COR-L47 (cell line): ENCODE measurements at regions not wholly inside any gene's neighbourhood (a gene's known extent, or its start where the extent isn't known, plus 50 kb on each side); places are given as distances from the start of the nearest gene placed in this dataset.

ENCODE experiments used
- DNase-seq: peaks from one replicate; lab custom pipeline; 2025; lab: John Stamatoyannopoulos, UW

DNA sequence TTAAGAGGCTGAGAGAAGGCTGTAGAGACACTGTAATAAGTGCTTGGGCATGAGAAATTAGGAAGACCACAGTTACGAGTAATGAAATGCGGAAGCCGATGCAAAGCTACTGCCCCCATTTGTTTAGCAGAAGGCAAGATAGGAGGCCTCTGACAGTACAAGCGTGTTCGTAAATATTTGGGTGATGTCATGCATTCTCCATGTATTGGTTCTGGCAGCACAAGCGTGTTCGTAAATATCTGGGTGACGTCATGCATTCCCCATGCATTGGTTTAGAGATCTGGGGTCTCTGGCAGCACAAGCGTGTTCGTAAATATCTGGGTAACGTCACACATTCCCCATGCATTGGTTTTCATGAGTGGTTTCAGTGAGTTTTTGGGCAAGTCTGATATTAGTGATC is 661.5 kb upstream of the FRG1 start:
- DNase-seq: no peak

DNA sequence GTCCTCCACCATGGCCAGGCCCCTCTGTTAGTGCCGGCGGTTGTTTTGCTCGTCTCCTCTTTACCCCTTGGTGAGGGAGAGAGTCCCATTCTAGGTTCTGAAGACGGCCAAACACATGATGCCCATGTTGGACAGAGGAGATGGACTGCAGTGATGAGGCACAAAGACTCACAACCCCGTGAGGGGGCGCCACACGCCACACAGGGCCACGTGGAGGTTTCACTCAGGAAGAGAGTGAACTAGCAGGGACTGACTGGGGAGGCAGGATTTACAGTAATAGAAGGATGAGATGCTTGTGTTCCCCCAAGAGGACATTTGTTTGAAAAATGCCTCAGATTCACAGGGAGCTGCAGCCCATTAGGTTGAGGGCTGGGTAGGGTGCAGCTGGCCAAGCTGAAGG is 655.3 kb upstream of the FRG1 start:
- no peak for DNase-seq

DNA sequence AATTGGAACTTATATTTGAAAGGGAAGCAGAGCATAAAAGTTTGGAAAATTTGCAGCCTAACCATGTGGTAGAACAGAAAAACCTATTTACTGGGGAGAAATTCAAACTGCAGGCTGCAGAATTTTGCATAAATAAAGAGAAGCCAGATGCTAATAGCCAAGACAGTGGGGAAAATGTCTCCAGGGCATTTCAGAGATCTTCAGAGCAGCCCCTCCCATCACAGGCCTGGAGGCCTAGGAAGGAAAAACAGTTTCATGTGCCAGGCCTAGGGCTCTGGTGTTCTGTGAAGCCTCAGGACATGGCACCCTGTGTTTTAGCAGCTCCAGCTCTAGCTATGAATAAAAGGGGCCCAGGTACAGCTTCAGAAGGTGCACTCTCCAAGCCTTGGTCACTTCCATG is 648.7 kb upstream of the FRG1 start:
- no peak for DNase-seq

DNA sequence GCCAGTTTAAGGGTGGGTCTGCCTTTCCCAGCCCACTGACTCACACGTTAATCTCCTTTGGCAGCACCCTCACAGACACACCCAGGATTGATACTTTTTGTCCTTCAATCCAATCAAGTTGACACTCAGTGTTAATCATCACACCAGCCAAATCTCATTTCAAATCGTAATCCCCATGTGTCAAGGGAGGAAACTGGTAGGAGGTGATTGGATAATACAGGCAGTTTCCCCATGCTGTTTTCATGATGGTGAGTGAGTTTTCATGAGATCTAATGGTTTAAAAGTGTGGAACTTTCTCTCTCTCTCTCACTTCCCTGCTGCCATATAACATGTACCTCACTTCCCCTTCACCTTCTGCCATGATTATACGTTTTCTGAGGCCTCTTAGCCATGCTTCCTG is 647.2 kb upstream of the FRG1 start:
- no peak for DNase-seq

DNA sequence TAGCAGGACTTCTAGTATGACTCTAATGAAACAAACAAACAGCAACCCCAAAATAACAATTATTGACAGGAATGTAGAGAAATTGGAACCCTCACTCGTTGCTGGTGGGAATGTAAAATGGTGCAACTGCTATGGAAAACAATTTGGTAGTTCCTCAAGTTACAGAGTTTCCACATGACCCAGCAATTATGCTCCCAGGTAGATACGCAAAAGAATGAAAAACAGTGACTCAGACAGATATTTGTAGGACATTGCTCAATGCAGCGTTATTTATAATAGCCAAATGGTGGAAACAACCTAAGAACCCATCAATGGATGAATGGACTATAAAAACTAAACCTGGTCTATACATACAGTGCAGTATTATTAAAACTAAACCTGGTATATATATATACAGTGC is 646.1 kb upstream of the FRG1 start:
- DNase-seq: no peak

DNA sequence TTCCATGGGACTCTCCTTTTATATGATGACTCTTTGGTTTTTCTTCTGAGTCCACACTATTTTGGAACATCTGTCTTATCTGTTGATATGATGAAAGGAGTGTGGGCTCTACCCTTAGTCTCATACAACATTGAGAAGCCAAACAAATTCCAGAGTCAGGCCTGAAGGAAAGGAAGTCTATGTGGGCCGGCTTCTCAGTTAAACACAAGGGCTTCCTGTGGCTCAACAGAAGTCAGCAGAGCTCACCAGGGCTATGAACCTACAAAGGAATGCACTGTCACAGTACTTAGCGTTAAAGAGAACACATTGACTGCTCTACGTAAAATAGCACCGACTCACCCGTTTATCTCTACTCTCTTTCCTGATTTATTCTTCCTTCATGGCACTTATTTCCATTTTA is 641.0 kb upstream of the FRG1 start:
- DNase-seq: no peak

DNA sequence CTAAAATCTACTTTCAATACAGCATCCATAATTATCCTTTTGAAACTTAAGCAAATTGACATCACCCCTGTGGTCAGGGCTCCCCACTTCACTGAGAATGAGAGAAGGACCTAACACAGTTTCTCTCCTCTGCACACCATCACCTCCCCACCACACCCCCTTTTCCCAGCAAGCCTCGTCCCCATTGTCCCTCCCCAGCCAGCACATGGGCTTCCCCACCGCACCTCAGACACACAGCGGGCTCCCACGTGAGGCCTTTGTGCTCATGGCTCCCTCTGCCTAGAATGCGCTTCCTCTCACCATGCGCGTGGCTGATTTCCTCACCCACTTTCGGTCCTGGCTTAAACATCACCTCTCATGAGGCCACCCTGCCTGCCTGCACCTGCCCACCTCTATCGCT is 639.0 kb upstream of the FRG1 start:
- no peak for DNase-seq

DNA sequence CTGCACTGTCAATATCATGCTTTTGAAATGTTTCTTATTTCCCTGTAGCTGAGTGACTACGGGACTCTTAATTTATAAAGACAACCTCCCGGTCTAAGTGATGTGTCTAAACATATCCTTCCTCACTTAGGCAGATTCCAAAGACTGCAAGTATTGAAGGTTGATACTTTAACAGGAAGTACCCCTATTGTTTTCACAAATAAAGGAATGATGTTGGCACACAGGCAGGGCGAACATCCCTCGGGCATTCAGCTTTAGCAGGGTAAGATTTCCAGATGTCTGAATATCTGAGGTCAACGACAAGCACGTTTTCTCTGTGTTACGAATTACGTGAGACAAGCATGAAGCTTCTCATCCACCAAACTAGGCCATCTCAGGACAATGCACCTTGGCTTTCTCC is 638.0 kb upstream of the FRG1 start:
- DNase-seq: no peak

DNA sequence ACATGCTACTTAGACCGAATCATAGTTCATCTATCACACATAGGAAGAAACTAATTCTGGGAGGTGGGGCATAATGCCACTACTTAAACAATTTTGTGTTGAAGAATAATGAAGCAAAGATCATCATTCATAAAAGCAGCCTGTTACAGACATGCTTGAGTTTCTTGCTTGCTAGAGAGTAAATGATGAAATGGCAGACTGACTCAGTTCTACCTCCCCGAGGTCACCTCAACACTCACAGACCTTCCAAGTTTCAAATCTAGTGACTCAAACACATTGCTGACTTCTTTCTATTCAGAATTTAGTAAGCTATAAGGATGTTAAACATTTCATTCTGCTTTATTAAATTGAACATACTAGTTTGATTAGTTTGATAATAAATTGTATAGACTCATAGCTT is 636.5 kb upstream of the FRG1 start:
- DNase-seq: no peak

DNA sequence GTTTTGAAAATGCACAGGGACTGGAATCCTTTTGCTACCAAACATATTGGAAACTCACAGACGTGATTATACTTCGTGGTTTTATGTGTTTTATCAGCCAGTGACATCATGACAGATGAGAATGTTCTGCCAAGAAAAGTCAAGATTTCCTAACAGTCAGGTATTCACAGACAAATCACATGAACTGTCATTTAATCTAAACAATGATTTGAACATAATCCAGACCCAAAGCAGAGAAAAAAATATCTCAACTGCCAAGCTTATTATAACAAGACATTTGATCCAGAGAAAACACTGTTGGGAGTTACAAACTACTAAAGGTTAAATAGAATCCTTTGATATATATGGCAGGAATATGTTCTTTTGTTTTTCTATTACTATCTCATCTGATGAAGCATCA is 635.9 kb upstream of the FRG1 start:
- no peak for DNase-seq

DNA sequence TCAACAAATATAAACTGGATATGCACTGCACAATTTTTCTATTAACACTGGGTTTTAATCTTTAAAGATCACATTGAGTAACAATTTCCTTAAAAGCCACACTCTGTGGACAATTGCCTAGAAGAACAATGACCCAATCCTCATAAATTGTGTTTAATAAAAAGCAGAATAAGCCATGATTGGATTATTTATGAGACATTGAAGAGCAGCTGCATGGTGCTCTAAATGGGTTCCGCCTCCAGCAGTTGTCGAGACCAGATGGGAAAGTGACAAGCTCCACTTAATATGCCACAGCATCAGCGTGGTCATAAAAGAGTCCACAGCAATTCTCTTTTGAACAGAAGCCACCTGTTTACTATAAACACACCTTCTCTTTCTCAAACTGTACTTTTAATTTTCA is 635.2 kb upstream of the FRG1 start:
- no peak for DNase-seq

DNA sequence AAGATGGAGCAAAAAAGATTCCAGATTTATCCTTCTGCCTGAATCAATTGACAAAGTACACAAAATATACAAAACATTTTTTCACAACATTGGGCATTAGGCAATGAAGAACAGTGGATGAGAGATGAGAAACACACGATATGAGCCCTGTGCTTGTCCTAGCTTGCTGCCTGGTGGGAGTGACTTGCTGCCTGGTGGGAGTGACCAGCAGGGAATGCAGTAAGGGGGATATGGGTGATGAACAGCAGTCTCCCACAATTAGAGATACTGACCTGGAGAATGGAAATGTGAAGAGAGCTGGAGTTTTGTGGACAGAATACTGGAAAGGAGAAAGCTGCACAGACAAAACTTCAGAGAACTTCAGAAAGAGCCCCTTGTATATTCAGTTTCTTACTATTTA is 629.4 kb upstream of the FRG1 start:
- no peak for DNase-seq

DNA sequence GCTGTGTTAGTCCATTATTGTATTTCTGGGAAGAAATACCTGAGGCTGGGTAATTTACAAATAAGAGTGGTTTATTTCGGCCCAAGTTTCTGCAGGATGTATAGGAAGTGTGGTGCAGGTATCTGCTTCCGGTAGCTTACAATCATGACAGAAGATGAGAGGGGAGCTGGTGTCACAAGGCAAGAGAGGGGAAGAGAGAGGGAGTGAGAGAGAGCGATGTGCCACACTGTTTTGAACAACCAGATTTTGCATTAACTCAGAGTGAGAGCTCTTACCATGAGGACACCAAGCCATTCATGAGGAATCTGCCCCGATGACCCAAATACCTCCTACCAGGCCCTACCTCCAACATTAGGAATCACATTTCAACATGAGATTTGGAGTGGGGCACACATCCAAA is 627.6 kb upstream of the FRG1 start:
- DNase-seq: no peak

DNA sequence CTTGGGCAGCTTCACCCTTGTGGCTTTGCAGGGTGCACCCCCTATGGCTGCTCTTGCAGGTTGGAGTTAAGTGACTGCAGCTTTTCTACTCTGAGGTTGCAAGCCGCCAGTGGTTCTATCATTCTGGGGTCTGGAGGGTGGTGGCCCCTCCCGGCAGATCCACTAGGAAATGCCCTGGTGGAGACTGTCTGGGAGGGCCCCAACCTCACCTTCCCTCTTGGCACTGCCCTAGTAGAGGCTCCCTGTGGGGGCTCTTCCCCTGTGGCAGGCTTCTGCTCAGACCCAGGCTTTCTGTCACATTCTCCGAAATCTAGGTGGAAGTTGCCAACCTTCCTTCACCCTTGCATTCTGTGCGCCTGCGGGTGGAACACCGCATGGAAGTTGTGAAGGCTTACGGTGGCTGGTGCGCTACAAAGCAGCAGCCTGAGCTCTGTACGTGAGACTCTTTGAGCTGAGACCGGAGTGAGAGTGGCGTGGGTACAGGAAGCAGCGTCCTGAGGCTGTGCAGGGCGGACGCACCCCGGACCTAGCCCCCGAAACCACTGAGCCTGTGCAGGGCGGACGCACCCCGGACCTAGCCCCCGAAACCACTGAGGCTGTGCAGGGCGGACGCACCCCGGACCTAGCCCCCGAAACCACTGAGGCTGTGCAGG is 626.7 kb upstream of the FRG1 start:
- no peak for DNase-seq

DNA sequence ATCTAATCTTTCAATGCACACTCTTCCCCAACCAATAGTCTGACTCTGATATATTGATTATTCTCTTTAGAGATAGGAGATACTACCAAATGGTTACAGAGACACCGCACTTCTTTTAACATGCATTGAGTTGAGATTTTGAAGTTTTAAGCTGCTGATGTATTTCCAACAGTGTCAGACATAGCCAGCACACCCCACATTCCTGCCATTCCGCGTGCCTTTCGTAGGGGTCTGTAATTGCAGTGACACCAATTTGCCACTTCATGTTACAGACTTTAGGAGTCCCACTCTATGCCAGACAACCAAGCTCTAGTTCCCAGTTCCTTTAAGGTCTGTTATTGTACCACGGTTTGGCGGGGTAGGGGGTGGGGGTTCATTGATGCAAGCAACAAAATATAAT is 618.2 kb upstream of the FRG1 start:
- no peak for DNase-seq

DNA sequence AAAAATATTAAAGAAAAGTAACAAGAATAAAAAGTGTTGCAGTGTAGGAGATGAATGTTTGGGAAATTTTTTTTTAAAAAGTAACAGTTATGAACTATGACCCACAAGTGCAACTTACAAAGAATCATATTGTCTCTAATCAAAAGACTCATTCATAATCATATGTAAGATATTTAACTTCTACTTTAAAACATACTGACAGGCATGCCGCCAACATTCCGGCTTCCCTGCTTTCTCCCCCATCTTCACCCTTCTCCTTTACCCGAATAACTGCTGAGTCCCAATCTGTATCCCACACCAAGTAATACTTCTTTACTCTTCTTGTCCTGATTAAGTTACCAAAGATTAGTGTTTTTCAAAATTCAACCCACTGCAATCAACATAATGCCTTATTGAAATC is 598.8 kb upstream of the FRG1 start:
- DNase-seq: no peak

DNA sequence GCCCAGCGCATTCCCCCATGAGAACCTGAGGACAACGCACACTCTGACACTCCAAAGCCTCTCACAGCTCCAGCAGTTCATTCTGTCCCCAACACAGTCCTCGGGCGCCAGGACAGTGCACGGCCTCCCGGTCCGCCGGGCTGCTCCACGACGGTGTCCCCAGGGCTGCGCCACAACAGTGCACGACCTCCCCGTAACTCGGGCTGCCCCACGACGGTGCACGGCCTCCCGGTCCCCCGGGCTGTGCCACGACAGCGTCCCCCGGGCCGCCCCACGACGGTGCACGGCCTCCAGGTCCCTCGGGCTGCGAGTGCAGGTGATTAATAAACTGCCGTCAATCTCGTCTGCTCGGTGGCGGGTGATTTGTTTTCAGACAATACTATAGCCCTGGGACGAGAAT is 585.1 kb upstream of the FRG1 start:
- DNase-seq: no peak

DNA sequence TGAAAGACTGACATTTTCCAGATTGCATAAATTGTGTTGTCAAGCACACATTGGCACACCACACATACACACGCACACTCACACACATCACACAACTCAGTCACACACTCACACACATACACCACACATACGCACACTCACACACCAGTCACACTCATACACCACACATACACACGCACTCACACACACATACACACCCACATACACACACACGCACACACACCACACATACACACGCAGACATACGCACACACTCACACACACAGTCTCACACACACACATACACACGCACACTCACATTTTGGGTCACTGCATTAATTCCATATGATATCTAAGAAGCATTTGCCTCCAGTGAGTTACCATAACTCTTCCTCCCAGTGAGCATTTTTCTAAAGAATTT is 578.3 kb upstream of the FRG1 start:
- no peak for DNase-seq

DNA sequence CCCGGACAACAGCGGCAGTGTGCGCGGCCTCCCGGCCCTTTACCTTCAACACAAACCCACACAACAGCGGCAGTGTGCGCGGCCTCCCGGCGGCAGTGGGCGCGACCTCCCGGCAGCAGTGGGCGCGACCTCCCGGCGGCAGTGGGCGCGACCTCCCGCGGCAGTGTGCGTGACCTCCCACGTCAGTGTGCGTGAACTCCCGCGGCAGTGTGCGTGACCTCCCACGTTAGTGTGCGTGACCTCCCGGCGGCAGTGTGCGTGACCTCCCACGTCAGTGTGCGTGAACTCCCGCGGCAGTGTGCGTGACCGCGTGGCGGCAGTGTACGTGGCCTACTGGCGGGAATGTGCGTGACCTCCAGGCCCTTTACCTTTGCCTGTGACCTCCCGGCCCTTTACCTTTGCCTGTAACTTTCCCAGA is 576.6 kb upstream of the FRG1 start:
- no peak for DNase-seq

DNA sequence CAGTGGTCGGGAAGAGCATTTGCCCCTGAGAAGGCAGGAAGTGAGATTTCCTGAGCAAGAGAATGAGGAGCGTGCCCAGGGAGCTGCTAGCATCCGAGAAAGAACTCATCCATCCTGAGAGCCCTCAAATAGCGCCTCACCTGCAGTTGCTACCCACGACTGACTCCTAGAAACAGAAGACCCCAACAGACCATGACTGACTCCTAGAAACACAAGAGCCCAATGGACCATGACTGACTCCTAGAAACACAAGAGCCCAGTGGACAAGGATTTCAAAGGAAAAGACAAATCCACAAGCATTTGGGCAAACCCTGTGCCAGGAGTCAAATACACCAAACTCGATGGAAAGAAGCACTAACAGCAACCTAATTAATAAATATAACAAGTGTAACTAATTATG is 575.2 kb upstream of the FRG1 start:
- no peak for DNase-seq

DNA sequence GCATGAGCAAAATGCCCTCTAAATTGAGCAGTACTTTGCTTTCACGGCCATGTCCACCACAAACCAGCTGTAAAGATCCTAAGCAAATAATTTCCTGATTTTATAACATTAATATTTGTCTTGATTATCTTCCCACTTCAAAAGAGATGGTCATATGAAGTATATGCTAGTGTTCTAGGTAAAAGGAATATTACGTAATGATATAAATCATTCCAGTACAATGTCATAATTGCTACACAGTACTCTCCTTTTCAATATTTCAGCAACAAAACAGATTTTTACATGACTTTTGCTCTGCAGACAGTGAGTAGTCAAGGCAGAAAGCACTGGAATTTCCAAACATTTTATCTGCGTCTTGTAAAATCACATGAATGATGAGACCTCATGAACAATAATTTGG is 572.8 kb upstream of the FRG1 start:
- no peak for DNase-seq

DNA sequence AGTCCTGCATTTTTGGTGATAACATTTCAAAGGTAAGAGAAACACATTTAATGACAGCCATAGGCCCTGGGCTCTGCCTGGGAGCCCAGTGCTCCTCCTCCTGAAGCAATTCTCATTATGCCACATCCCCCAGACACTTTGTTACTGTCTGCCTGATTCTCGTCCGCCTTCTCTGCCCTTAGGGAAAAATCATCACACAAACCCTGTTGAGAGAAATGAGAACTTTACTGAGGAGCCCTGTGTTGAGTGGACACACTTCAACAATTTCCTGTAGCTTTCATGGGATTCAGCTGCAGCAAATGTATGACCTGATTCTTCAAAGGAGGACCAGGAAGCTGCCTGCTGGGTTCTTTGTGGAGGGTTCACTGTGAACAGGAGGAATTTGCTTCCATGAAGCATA is 566.5 kb upstream of the FRG1 start:
- no peak for DNase-seq

DNA sequence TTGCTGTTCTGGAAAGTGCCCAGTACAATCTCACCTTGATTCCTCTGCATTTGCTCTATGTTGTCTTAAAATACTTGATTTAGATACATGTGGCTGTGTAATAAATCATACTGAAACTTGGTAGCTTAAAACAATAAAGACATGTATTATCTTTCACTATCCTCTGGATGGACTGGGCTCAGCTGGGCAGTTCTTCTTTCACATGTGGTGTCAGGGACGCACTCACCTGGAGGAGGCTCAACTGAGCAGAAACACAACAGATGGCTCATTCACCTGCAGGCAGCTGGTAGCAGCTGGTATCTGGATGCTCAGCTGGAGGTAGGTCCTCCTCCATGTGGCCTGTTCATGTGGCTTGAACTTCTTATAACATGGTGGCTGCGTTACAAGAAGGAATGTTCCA is 563.8 kb upstream of the FRG1 start:
- no peak for DNase-seq

DNA sequence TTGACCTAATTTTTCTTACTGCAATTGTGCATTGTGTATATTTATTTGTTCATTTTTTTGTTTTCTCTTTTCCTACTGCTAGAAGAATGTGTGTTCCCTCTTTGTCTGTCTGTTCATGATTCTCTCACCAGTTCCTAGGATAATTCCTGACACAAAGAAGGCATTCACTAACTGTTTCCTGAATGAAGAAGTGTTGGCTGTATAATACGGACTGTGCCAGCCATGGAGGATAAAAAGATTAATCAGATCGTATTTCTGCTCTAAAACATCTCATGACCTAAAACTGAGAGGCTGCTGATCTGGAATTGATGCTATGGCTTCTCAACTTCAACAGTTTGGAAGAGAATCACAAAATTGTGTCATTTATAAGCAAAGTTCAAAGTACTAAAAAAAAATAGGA is 563.1 kb upstream of the FRG1 start:
- no peak for DNase-seq

DNA sequence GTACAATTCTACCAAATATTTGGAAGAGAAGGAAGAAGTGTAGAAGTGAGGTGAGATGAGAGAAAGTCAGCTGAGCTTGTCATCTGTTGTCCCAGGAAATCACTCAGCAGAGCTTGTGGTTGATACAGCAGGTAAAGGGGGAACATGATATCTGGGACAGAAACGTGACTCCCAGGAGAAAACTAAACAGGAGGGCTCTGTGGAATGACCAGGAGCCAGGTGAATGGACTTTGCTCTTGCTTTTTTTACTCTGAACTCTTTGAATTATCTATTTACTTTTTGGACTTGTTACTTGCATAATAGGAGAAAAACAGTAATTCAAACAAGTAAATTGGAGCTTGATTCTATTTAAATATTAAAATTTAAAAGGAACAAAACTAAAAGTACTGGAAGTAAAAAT is 555.6 kb upstream of the FRG1 start:
- no peak for DNase-seq
